Mucosa of stomach (tissue), 1 donor: ENCODE measurements at regions not wholly inside any gene's neighbourhood (a gene's known extent, or its start where the extent isn't known, plus 50 kb on each side); places are given as distances from the start of the nearest gene placed in this dataset.

Experiments used
- H3K27me3 ChIP-seq: one replicate; pipeline ENCODE4 v1.7.0; 2013; ENCODE audit warnings: mild to moderate bottlenecking, low read length; ENCODE audit not compliant: control insufficient read depth, insufficient read depth
- H3K36me3 ChIP-seq: one replicate; pipeline ENCODE4 v1.7.0; 2013; ENCODE audit warnings: low read length; ENCODE audit not compliant: control insufficient read depth, insufficient read depth
- H3K4me1 ChIP-seq: one replicate; pipeline ENCODE4 v1.7.0; 2013; ENCODE audit warnings: mild to moderate bottlenecking, low read length; ENCODE audit not compliant: control insufficient read depth, insufficient read depth
- H3K4me3 ChIP-seq: one replicate; pipeline ENCODE4 v1.7.0; 2013; ENCODE audit warnings: low read length
- H3K9ac ChIP-seq: one replicate; pipeline ENCODE4 v1.7.0; 2013; ENCODE audit warnings: mild to moderate bottlenecking, low read length, moderate library complexity
- H3K9me3 ChIP-seq: one replicate; pipeline ENCODE4 v1.7.0; 2013; ENCODE audit warnings: mild to moderate bottlenecking, low read length, moderate library complexity; ENCODE audit not compliant: control insufficient read depth
- donor health status: Pancreatic carcinoma.

GRCh38 chr13:107091861-107092260 is 523.9 kb upstream of the ARGLU1 start:
- Histone ChIP-seq H3K4me1 (no peaks in the 10 kb centered on the region), H3K9ac (no peak overlapping the region), H3K27me3 (no peaks in the 10 kb centered on the region), H3K9me3 (no peaks in the 10 kb centered on the region), H3K36me3 (no peaks in the 10 kb centered on the region), H3K4me3 (no peak overlapping the region)

- no peak overlapping the region for H3K4me3 ChIP-seq
- H3K27me3 ChIP-seq: no peaks in the 10 kb centered on the region
- no peaks in the 10 kb centered on the region for H3K9me3 ChIP-seq
- no peaks in the 10 kb centered on the region for H3K36me3 ChIP-seq
- H3K9ac ChIP-seq: no peak overlapping the region
- H3K4me1 ChIP-seq: no peaks in the 10 kb centered on the region
These were observed 523.5 kb upstream of the ARGLU1 start for GRCh38 chr13:107091428-107091827.

DNA sequence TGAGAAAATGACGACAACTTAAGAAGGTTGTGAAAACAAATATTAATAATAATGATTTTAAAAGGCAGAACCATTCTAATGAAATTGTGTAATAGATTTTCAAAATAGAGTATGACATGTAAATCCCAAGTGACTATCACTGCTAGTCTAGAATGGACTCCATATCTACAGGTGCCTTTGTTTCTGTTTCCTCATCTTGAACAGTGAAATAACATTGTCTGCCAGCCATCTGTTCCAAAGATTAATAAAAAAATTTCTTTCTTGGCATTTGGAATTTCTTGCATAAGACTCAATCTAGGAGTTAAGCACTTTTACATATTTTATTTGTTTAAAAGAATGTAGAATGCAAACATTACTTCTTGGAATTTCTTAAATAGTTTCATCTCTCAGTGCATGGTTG is 520.1 kb upstream of the ARGLU1 start:
- H3K4me1 ChIP-seq: no peaks in the 10 kb centered on the region

DNA sequence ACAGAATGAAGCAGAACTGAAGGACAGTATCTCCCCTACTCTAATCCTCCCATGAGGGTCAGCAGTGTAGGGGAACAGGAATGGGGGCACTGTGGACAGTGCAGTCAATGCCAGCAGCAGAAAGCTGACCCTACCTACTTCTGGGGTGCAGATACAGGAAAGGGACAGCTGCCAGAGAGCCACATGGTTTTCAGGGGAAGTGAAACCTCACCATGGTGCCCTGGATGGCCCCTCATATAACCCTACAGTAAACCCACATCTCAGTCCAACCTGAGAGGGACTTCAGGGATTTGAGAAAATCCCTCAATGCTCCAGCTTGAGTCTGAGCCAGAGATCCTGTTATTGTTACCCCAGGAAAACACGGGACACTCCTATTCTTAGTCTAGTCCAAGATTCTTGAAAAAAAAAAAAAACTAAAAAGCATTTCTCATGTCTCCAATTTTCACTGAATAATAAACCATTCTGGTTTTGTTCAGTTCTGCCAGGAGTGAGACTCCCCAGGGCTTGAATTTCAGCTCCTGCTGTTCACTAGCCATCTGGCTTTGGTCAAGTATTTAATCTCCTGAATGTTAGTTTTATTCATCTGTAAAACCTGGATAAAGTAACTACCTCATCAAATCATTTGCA is 511.6 kb upstream of the ARGLU1 start:
- Histone ChIP-seq H3K9ac (no peak overlapping the region), H3K36me3 (no peaks in the 10 kb centered on the region), H3K9me3 (no peaks in the 10 kb centered on the region), H3K4me1 (no peaks in the 10 kb centered on the region), H3K27me3 (no peaks in the 10 kb centered on the region), H3K4me3 (no peak overlapping the region)

More for the DNA sequence above, 520.1 kb upstream of the ARGLU1 start:
- Histone ChIP-seq H3K4me3 (no peak overlapping the region), H3K27me3 (no peaks in the 10 kb centered on the region), H3K9ac (no peak overlapping the region), H3K9me3 (no peaks in the 10 kb centered on the region), H3K36me3 (no peaks in the 10 kb centered on the region)

- no peaks in the 10 kb centered on the region for H3K36me3 ChIP-seq
- no peaks in the 10 kb centered on the region for H3K27me3 ChIP-seq
- H3K9ac ChIP-seq: no peak overlapping the region
- H3K4me3 ChIP-seq: no peak overlapping the region
- no peaks in the 10 kb centered on the region for H3K9me3 ChIP-seq
- H3K4me1 ChIP-seq: no peaks in the 10 kb centered on the region
These were observed 510.4 kb upstream of the ARGLU1 start for GRCh38 chr13:107078229-107078765.

GRCh38 chr13:107076801-107077200 is 508.9 kb upstream of the ARGLU1 start:
- Histone ChIP-seq H3K4me3 (no peak overlapping the region), H3K4me1 (no peaks in the 10 kb centered on the region), H3K9me3 (no peaks in the 10 kb centered on the region), H3K27me3 (no peaks in the 10 kb centered on the region), H3K36me3 (no peaks in the 10 kb centered on the region), H3K9ac (no peak overlapping the region)

DNA sequence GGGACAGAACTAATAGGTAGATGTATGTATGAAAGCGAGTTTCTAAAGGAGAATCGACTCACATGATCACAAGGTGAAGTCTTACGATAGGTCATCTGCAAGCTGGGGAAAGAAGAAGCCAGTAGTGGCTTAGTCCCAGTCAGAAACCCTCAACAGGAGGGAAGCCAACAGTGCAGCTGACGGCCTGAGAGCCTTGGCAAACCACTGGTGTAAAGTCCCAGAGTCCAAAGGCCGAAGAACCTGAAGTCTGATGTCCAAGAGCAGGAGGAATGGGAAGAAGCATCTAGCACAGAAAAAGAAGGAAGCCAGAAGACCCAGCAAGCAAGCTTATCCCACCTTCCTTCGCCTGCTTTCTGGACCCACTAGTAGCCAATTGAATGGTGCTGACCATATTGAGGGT is 507.6 kb upstream of the ARGLU1 start:
- Histone ChIP-seq H3K27me3 (no peaks in the 10 kb centered on the region), H3K4me3 (no peak overlapping the region), H3K9me3 (no peaks in the 10 kb centered on the region), H3K4me1 (no peaks in the 10 kb centered on the region), H3K36me3 (no peaks in the 10 kb centered on the region), H3K9ac (no peak overlapping the region)

DNA sequence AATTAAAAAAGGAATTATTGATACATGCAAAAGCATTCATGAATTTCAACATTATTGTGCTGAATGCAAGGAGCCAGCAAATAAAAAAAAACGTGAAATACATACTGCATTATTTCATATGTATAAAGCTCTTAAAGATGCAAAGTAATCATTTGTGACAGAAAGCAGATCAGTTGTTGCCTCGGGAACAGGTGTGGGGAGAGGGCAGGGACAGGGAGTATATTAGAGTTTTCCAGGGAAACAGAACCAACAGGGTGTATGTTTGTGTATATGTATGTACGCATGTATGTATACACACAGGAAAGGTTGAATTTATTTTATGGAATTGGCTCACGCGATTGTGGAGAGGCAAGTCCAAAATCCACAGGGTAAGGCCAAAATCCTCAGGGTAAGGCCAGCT is 502.9 kb upstream of the ARGLU1 start:
- no peaks in the 10 kb centered on the region for H3K36me3 ChIP-seq

GRCh38 chr13:107069108-107069776 is 501.3 kb upstream of the ARGLU1 start:
- no peak overlapping the region for H3K4me3 ChIP-seq
- no peaks in the 10 kb centered on the region for H3K27me3 ChIP-seq
- no peaks in the 10 kb centered on the region for H3K36me3 ChIP-seq
- no peak overlapping the region for H3K9ac ChIP-seq
- no peaks in the 10 kb centered on the region for H3K4me1 ChIP-seq
- H3K9me3 ChIP-seq: no peaks in the 10 kb centered on the region

More for the DNA sequence above, 502.9 kb upstream of the ARGLU1 start:
- no peaks in the 10 kb centered on the region for H3K9me3 ChIP-seq
- H3K9ac ChIP-seq: no peak overlapping the region
- H3K4me3 ChIP-seq: no peak overlapping the region
- H3K4me1 ChIP-seq: no peaks in the 10 kb centered on the region
- no peaks in the 10 kb centered on the region for H3K27me3 ChIP-seq

DNA sequence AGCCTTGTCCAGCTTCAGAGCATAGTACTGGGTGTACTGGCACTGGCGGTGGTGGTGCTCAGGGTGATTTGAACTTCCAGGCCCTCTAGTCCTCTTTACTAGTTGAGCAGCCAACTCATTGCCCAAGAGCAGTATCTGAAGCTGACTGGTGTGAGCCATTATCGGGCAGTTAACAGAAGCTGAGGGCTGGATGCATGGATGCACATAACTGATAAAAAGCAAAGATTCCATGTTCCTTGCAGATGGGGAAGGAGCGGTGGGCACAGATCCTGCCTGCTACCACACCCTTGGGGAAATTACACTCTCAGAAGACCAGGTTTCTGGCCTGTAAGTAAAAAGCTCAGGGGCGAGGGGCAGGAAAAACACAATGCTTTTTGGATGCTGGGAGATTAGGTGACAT is 499.4 kb upstream of the ARGLU1 start:
- Histone ChIP-seq H3K9ac (no peak overlapping the region), H3K27me3 (no peaks in the 10 kb centered on the region), H3K9me3 (no peaks in the 10 kb centered on the region), H3K4me1 (no peaks in the 10 kb centered on the region), H3K4me3 (no peak overlapping the region), H3K36me3 (no peaks in the 10 kb centered on the region)

DNA sequence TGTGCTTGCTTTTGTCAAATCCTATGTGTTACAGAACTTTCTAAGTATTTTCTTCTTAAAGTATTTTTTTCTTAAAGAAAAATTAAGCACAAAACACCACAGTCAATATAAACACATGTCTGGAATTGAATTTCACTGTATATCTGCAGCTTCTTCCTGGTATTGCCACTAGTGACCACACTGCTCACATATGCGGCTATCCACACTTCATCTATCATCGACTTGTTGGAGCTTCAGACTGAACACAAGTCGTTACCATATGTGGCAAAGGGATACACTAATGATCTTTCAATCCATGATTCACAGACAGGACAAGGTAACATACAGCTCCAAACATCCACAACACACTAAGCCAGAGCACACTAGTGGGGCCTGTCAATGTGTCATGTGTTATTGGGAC is 498.4 kb upstream of the ARGLU1 start:
- H3K4me3 ChIP-seq: no peak overlapping the region

DNA sequence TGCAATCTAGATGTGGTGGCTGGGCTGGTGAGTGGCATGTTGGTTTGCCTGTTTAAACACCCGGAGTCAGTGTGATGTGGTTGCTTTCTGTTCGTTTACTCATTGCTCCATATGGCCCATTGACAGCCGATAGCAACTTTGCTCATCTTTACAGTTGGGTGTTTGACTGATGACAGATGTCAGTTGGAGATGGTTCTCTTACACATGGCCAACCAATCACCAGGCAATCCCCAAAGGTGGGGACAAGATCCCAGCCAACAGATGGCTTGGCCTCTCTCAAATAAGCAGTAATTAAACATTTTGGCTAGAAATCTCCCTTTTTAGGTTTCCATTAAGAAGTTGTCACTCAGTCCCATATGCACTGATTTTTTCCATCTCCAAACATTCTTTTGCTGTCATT is 497.1 kb upstream of the ARGLU1 start:
- Histone ChIP-seq H3K36me3 (no peaks in the 10 kb centered on the region), H3K4me3 (no peak overlapping the region), H3K27me3 (no peaks in the 10 kb centered on the region), H3K9ac (no peak overlapping the region), H3K4me1 (no peaks in the 10 kb centered on the region), H3K9me3 (no peaks in the 10 kb centered on the region)

More for the DNA sequence above, 498.4 kb upstream of the ARGLU1 start:
- Histone ChIP-seq H3K9me3 (no peaks in the 10 kb centered on the region), H3K4me1 (no peaks in the 10 kb centered on the region), H3K27me3 (no peaks in the 10 kb centered on the region), H3K9ac (no peak overlapping the region), H3K36me3 (no peaks in the 10 kb centered on the region)
